OCI-LY7 (cell line): ENCODE measurements at regions not wholly inside any gene's neighbourhood (a gene's known extent, or its start where the extent isn't known, plus 50 kb on each side); places are given as distances from the start of the nearest gene placed in this dataset.

Experiments
- BruUV-seq: library from RNA; stranded (reverse); fragments of 400-500 nt; replicated peaks from 2 replicates; lab custom pipeline; 2021; lab: Mats Ljungman, UMichigan
- CTCF ChIA-PET: fragments of 300-600 bp; sonication (Branson Sonifier 250); formaldehyde crosslinking; loops from one replicate; lab custom pipeline; 2022; ENCODE audit warnings: antibody characterized with exemption; ENCODE audit not compliant: unreplicated experiment; lab: Charles Lee
- POLR2A ChIA-PET: fragments of 300-600 bp; sonication (Branson Sonifier 250); formaldehyde crosslinking; loops from one replicate; lab custom pipeline; 2022; ENCODE audit warnings: antibody characterized with exemption; lab: Charles Lee
- DNase-seq: peaks from one replicate; pipeline ENCODE4 v3.0.0-alpha.2; 2015; ENCODE audit warnings: low spot score
- H2AFZ ChIP-seq: fragments of 200-600 bp; sonication (generic), shearing (Covaris generic); 2 replicates; pipeline ENCODE4 v1.6.1; 2014; ENCODE audit warnings: mild to moderate bottlenecking, antibody characterized with exemption, low read length, moderate library complexity
- H3K27ac ChIP-seq: fragments of 200-600 bp; sonication (generic); 2 replicates; pipeline ENCODE4 v1.5.1; 2014; ENCODE audit warnings: mixed run types, low read depth, mild to moderate bottlenecking, moderate library complexity, low read length, inconsistent platforms; ENCODE audit not compliant: poor library complexity, severe bottlenecking
- H3K36me3 ChIP-seq: fragments of 200-600 bp; sonication (generic); 2 replicates; pipeline ENCODE4 v1.6.1; 2014; ENCODE audit warnings: mild to moderate bottlenecking, antibody characterized with exemption, low read length, moderate library complexity, mixed read lengths; ENCODE audit not compliant: insufficient read depth
- H3K4me1 ChIP-seq: fragments of 200-600 bp; sonication (generic); 2 replicates; pipeline ENCODE4 v1.5.1; 2014; ENCODE audit warnings: mild to moderate bottlenecking, low read length; ENCODE audit not compliant: insufficient read depth, poor library complexity, severe bottlenecking
- H3K4me2 ChIP-seq: fragments of 200-600 bp; sonication (generic); 2 replicates; pipeline ENCODE4 v1.6.1; 2014; ENCODE audit warnings: mild to moderate bottlenecking, low read length
- H3K4me3 ChIP-seq: fragments of 200-600 bp; sonication (generic); 2 replicates; pipeline ENCODE4 v1.5.1; 2014; ENCODE audit warnings: mild to moderate bottlenecking, low read depth, low read length; ENCODE audit not compliant: poor library complexity, severe bottlenecking
- H3K79me2 ChIP-seq: fragments of 200-600 bp; sonication (generic); 2 replicates; pipeline ENCODE4 v1.6.1; 2016; ENCODE audit warnings: low read depth, mild to moderate bottlenecking, low read length, moderate library complexity, mixed read lengths; ENCODE audit not compliant: insufficient read depth
- H3K9me2 ChIP-seq: fragments of 200-600 bp; sonication (generic); 2 replicates; pipeline ENCODE4 v1.6.1; 2016; ENCODE audit warnings: mild to moderate bottlenecking, low read length, mixed read lengths; ENCODE audit not compliant: insufficient read depth
- H3K9me3 ChIP-seq: fragments of 200-600 bp; sonication (generic); 2 replicates; pipeline ENCODE4 v1.6.1; 2014; ENCODE audit warnings: mild to moderate bottlenecking, mixed run types, low read length, mixed read lengths
- H4K20me1 ChIP-seq: fragments of 200-600 bp; sonication (generic); 2 replicates; pipeline ENCODE4 v1.6.1; 2014; ENCODE audit warnings: mild to moderate bottlenecking, antibody characterized with exemption, low read length, moderate library complexity, mixed read lengths; ENCODE audit not compliant: insufficient read depth
- CTCF ChIP-seq: fragments of 200-600 bp; sonication (generic); conservative IDR thresholded peaks from 2 replicates; pipeline ENCODE4 v1.5.1; 2014; ENCODE audit warnings: mild to moderate bottlenecking, antibody characterized with exemption, low read length, moderate library complexity, mixed read lengths
- EZH2phosphoT487 ChIP-seq: fragments of 200-600 bp; sonication (generic); IDR thresholded peaks from 2 replicates; pipeline ENCODE4 v1.6.1; 2018; ENCODE audit warnings: low read depth, borderline replicate concordance, mild to moderate bottlenecking, mixed run types, antibody characterized with exemption, low read length, moderate library complexity, mixed read lengths
- intact Hi-C: fragments of 100-400 bp; cut with micrococcal nuclease; formaldehyde crosslinking; loops from one replicate; pipeline ENCODE4 v1.10.0; 2022; ENCODE audit not compliant: unreplicated experiment

DNA sequence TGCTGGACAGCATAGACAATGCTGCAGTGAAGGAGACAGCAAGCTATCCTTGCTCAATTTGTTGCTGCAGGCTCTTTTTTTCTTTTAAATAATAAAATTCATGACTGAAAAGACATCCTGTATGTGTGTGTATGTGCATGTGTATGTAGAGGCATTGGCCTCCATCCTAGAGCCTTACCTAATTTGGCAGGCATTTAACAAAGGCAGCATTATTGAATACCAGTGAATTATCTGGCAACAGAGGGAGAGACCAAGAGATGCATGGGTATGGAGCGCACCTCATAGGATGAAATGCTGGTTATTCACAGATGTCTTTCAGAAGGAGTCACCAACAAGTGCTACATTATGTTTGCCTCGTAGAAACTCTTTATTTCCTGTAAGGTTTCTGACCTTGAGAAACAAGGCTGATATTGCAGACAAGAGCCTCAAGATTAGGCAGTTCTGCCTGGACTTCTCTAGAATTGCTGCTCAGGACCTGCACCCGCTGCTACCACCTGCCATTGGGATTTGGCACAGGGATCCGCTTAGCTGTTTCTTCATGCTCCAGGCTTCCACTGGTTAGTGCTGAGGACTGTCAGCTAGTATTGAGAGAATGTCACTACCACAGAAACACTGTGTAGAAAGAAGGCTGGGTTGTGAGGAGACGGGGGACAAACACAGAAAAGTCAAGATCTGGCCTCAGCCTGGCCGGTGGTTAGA lies 247.7 kb upstream of the RFX3 start:
- H4K20me1 ChIP-seq: no peaks in the 10 kb centered on the region
- no peak overlapping the region for H3K4me2 ChIP-seq
- no peak overlapping the region for H3K4me3 ChIP-seq
- no peak overlapping the region for H3K27ac ChIP-seq
- POLR2A ChIA-PET: no interaction called here
- no peaks in the 10 kb centered on the region for H3K36me3 ChIP-seq
- BruUV-seq: no TSS peak
- CTCF ChIA-PET: no interaction called here
- no peaks in the 10 kb centered on the region for H3K9me3 ChIP-seq
- TF ChIP-seq EZH2phosphoT487 (no peak), CTCF (no peak)
- no peaks in the 10 kb centered on the region for H3K9me2 ChIP-seq
- no peak for DNase-seq
- no peak overlapping the region for H2AFZ ChIP-seq
- H3K79me2 ChIP-seq: no peaks in the 10 kb centered on the region
- no peaks in the 10 kb centered on the region for H3K4me1 ChIP-seq
- intact Hi-C loops: no loop called here

GRCh38 chr9:3769646-3770045 lies 243.8 kb upstream of the RFX3 start:
- no TSS peak for BruUV-seq
- Histone ChIP-seq H3K9me2 (no peaks in the 10 kb centered on the region), H2AFZ (no peak overlapping the region), H4K20me1 (no peaks in the 10 kb centered on the region), H3K4me3 (no peak overlapping the region), H3K4me1 (no peaks in the 10 kb centered on the region), H3K27ac (no peak overlapping the region), H3K9me3 (no peaks in the 10 kb centered on the region), H3K36me3 (no peaks in the 10 kb centered on the region), H3K79me2 (no peaks in the 10 kb centered on the region), H3K4me2 (no peak overlapping the region)
- TF ChIP-seq EZH2phosphoT487 (no peak), CTCF (no peak)
- intact Hi-C loops: no loop called here
- ChIA-PET CTCF (no interaction called here), POLR2A (no interaction called here)
- DNase-seq: no peak

- no peak for DNase-seq
- H3K79me2 ChIP-seq: no peaks in the 10 kb centered on the region
- ChIA-PET CTCF (no interaction called here), POLR2A (no interaction called here)
- no TSS peak for BruUV-seq
- no peak overlapping the region for H3K4me2 ChIP-seq
- no peak for TF ChIP-seq CTCF
- no peak for TF ChIP-seq EZH2phosphoT487
- no peak overlapping the region for H3K27ac ChIP-seq
- no peaks in the 10 kb centered on the region for H4K20me1 ChIP-seq
- H2AFZ ChIP-seq: no peak overlapping the region
- no peaks in the 10 kb centered on the region for H3K36me3 ChIP-seq
- intact Hi-C loops: no loop called here
- H3K9me3 ChIP-seq: no peaks in the 10 kb centered on the region
- H3K4me3 ChIP-seq: no peak overlapping the region
- H3K4me1 ChIP-seq: no peaks in the 10 kb centered on the region
- H3K9me2 ChIP-seq: no peaks in the 10 kb centered on the region
Measured at GRCh38 chr9:3768712-3769457, 243.1 kb upstream of the RFX3 start.
